ENCODE measurements at regions not wholly inside any gene's neighbourhood (a gene's known extent, or its start where the extent isn't known, plus 50 kb on each side); places are given as distances from the start of the nearest gene placed in this dataset.

- H3K27me3 ChIP-seq (ENCODE audit: insufficient read depth, low read depth, severe bottlenecking), result no peaks in the 10 kb centered on the region
These were observed 223.3 kb upstream of the NFE2L3 start for GRCh38 chr7:25928549-25929330.

DNA sequence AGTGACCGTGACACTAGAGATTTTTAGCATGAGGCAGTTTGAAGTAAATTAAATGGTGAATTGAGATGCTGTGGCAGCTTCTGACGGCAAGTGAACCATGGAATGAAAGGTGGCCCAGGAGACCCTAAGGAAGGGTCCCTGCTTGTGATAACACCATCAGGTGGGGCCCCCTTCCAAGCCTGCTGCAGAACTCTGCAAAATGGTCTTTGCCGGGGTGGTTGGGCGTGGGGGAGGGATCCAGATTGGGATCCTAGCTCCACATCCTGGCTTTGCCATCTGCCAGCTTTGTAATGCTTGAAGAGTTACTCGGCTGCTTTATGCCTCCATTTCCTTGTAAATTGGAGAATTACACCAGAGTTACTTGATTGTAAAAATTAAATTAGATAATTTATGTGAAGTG lies 222.6 kb upstream of the NFE2L3 start:
- no peak overlapping the region for H3K27ac ChIP-seq
- DNase-seq, result no peak
- TF ChIP-seq, protein P1, sequence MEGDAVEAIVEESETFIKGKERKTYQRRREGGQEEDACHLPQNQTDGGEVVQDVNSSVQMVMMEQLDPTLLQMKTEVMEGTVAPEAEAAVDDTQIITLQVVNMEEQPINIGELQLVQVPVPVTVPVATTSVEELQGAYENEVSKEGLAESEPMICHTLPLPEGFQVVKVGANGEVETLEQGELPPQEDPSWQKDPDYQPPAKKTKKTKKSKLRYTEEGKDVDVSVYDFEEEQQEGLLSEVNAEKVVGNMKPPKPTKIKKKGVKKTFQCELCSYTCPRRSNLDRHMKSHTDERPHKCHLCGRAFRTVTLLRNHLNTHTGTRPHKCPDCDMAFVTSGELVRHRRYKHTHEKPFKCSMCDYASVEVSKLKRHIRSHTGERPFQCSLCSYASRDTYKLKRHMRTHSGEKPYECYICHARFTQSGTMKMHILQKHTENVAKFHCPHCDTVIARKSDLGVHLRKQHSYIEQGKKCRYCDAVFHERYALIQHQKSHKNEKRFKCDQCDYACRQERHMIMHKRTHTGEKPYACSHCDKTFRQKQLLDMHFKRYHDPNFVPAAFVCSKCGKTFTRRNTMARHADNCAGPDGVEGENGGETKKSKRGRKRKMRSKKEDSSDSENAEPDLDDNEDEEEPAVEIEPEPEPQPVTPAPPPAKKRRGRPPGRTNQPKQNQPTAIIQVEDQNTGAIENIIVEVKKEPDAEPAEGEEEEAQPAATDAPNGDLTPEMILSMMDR (IDR thresholded peaks at IDR 0.05; ENCODE audit: low read depth, low read length), result no peak
- H3K27me3 ChIP-seq (ENCODE audit: insufficient read depth, low read depth, severe bottlenecking), result no peaks in the 10 kb centered on the region
- no peak overlapping the region for H3K4me3 ChIP-seq (ENCODE audit: low read depth, low read length)
- H3K36me3 ChIP-seq, result no peaks in the 10 kb centered on the region
- H3K9me3 ChIP-seq (ENCODE audit: severe bottlenecking), result no peaks in the 10 kb centered on the region

More at GRCh38 chr7:25928549-25929330, 223.3 kb upstream of the NFE2L3 start:
- no peak overlapping the region for H3K27ac ChIP-seq
- H3K9me3 ChIP-seq (ENCODE audit: severe bottlenecking), result no peaks in the 10 kb centered on the region
- DNase-seq, result no peak
- no peaks in the 10 kb centered on the region for H3K36me3 ChIP-seq
- TF ChIP-seq, protein P1 (IDR thresholded peaks at IDR 0.05; ENCODE audit: low read depth, low read length), result no peak
- no peak overlapping the region for H3K4me3 ChIP-seq (ENCODE audit: low read depth, low read length)

DNA sequence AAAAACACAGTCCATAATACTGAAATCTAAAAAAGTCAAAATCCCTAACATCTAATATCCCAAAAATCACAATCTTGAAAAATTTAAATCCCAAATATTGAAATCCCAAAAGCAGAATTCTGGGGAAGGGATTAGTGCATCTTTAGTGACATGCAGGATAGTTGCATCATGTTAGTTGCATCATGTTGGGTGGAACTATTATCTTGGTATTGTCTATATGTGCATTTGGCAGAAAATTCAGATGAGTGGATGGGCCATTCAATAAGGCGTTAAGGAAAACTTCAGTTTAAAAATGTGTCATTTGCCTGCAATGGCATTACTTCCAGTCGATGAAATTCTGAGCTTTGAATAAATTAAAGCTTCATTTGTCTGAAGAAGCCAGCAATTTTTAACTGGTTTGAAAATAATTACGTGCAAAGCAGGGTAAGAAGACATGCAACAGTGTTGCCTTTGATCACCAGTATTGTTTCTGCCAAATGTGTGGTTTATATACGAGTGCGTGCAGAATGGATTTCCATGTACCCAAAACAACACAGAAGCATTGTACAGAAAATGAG lies 221.4 kb upstream of the NFE2L3 start:
- Histone ChIP-seq H3K4me3 (ENCODE audit: low read depth, low read length) (no peak overlapping the region), H3K9me3 (ENCODE audit: severe bottlenecking) (no peaks in the 10 kb centered on the region), H3K27me3 (ENCODE audit: insufficient read depth, low read depth, severe bottlenecking) (no peaks in the 10 kb centered on the region), H3K27ac (no peak overlapping the region), H3K36me3 (no peaks in the 10 kb centered on the region)
- TF ChIP-seq, protein P1 (IDR thresholded peaks at IDR 0.05; ENCODE audit: low read depth, low read length), result no peak
- no peak for DNase-seq

DNA sequence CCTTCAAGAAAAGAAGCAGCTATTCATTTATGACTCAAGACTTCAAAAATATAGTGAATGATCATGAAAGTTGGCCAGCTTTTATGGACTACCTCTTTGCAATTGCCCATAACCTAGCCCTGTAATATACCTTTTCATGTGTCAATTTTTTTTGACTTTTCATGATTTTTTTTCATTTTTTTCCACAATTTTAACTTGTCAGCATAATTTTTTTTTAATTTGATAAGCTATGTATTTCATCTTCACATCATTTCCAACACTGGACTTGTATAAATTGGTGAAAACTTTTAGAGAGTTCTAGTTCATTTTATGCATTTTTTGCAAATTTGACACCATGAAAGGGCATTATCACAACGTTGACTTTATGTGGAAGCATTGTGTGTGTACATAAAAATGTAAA lies 220.8 kb upstream of the NFE2L3 start:
- Histone ChIP-seq H3K4me3 (ENCODE audit: low read depth, low read length) (no peak overlapping the region), H3K9me3 (ENCODE audit: severe bottlenecking) (no peaks in the 10 kb centered on the region), H3K27me3 (ENCODE audit: insufficient read depth, low read depth, severe bottlenecking) (no peaks in the 10 kb centered on the region), H3K27ac (no peak overlapping the region), H3K36me3 (no peaks in the 10 kb centered on the region)
- TF ChIP-seq, protein P1 (IDR thresholded peaks at IDR 0.05; ENCODE audit: low read depth, low read length), result no peak
- DNase-seq, result no peak

GRCh38 chr7:25933921-25934320 lies 218.1 kb upstream of the NFE2L3 start:
- Histone ChIP-seq H3K27me3 (ENCODE audit: insufficient read depth, low read depth, severe bottlenecking) (no peaks in the 10 kb centered on the region), H3K9me3 (ENCODE audit: severe bottlenecking) (no peaks in the 10 kb centered on the region), H3K27ac (no peak overlapping the region), H3K4me3 (ENCODE audit: low read depth, low read length) (no peak overlapping the region), H3K36me3 (no peaks in the 10 kb centered on the region)
- TF ChIP-seq, protein P1 (IDR thresholded peaks at IDR 0.05; ENCODE audit: low read depth, low read length), result no peak
- DNase-seq, result no peak

All from WERI-Rb-1 (cell line).